ENCODE measurements at regions not wholly inside any gene's neighbourhood (a gene's known extent, or its start where the extent isn't known, plus 50 kb on each side); places are given as distances from the start of the nearest gene placed in this dataset.

- no peak overlapping the region for H3K4me2 ChIP-seq (ENCODE audit: low read depth, low read length, poor library complexity, severe bottlenecking)
Observed at GRCh38 chr20:63138855-63139341, 77.0 kb downstream of the YTHDF1 start.

GRCh38 chr20:63137851-63138415, 78.0 kb downstream of the YTHDF1 start:
- H3K9me2 ChIP-seq (replicated peaks; ENCODE audit: insufficient read depth, low read length) = no peaks in the 10 kb centered on the region
- H3K27me3 ChIP-seq (ENCODE audit: low read length) = no peaks in the 10 kb centered on the region
- TF ChIP-seq CTCF (IDR thresholded peaks at IDR 0.05; ENCODE audit: insufficient read depth, low read length, poor library complexity, severe bottlenecking) (no peak), EZH2phosphoT487 (conservative IDR thresholded peaks at IDR 0.05; ENCODE audit: low read length) (no peak)
- no peaks in the 10 kb centered on the region for H3K9me3 ChIP-seq (ENCODE audit: insufficient read depth, low read length)
- H3K4me2 ChIP-seq (ENCODE audit: low read depth, low read length, poor library complexity, severe bottlenecking) = no peak overlapping the region
- no peaks in the 10 kb centered on the region for H3F3A ChIP-seq (ENCODE audit: insufficient read depth)
- no peak overlapping the region for H2AFZ ChIP-seq (ENCODE audit: low read depth, low read length, severe bottlenecking)
- H3K4me3 ChIP-seq (ENCODE audit: insufficient read depth, low read length, poor library complexity, severe bottlenecking) = no peak overlapping the region
- no peaks in the 10 kb centered on the region for H3K36me3 ChIP-seq (ENCODE audit: low read length)
- no peak overlapping the region for H3K27ac ChIP-seq (ENCODE audit: low read depth, low read length)
- no peaks in the 10 kb centered on the region for H3K79me2 ChIP-seq (ENCODE audit: insufficient read depth, low read length)
- no peaks in the 10 kb centered on the region for H4K20me1 ChIP-seq (ENCODE audit: low read depth, low read length)
- H3K9ac ChIP-seq (ENCODE audit: low read length) = no peak overlapping the region

More at GRCh38 chr20:63138855-63139341, 77.0 kb downstream of the YTHDF1 start:
- no peaks in the 10 kb centered on the region for H3K9me2 ChIP-seq (replicated peaks; ENCODE audit: insufficient read depth, low read length)
- H2AFZ ChIP-seq (ENCODE audit: low read depth, low read length, severe bottlenecking) = no peak overlapping the region
- H4K20me1 ChIP-seq (ENCODE audit: low read depth, low read length) = no peaks in the 10 kb centered on the region
- no peaks in the 10 kb centered on the region for H3K36me3 ChIP-seq (ENCODE audit: low read length)
- H3K27me3 ChIP-seq (ENCODE audit: low read length) = no peaks in the 10 kb centered on the region
- H3K27ac ChIP-seq (ENCODE audit: low read depth, low read length) = no peak overlapping the region
- no peaks in the 10 kb centered on the region for H3F3A ChIP-seq (ENCODE audit: insufficient read depth)
- H3K9ac ChIP-seq (ENCODE audit: low read length) = no peak overlapping the region
- TF ChIP-seq CTCF (IDR thresholded peaks at IDR 0.05; ENCODE audit: insufficient read depth, low read length, poor library complexity, severe bottlenecking) (no peak), EZH2phosphoT487 (conservative IDR thresholded peaks at IDR 0.05; ENCODE audit: low read length) (no peak)
- no peak overlapping the region for H3K4me3 ChIP-seq (ENCODE audit: insufficient read depth, low read length, poor library complexity, severe bottlenecking)
- no peaks in the 10 kb centered on the region for H3K9me3 ChIP-seq (ENCODE audit: insufficient read depth, low read length)
- no peaks in the 10 kb centered on the region for H3K79me2 ChIP-seq (ENCODE audit: insufficient read depth, low read length)

- Histone ChIP-seq H2AFZ (ENCODE audit: low read depth, low read length, severe bottlenecking) (no peak overlapping the region), H3K36me3 (ENCODE audit: low read length) (no peaks in the 10 kb centered on the region), H3K27ac (ENCODE audit: low read depth, low read length) (no peak overlapping the region), H3F3A (ENCODE audit: insufficient read depth) (no peaks in the 10 kb centered on the region), H3K4me2 (ENCODE audit: low read depth, low read length, poor library complexity, severe bottlenecking) (no peak overlapping the region), H3K9me2 (replicated peaks; ENCODE audit: insufficient read depth, low read length) (no peaks in the 10 kb centered on the region), H4K20me1 (ENCODE audit: low read depth, low read length) (no peaks in the 10 kb centered on the region), H3K79me2 (ENCODE audit: insufficient read depth, low read length) (no peaks in the 10 kb centered on the region), H3K27me3 (ENCODE audit: low read length) (no peaks in the 10 kb centered on the region), H3K4me3 (ENCODE audit: insufficient read depth, low read length, poor library complexity, severe bottlenecking) (no peak overlapping the region), H3K9ac (ENCODE audit: low read length) (no peak overlapping the region), H3K9me3 (ENCODE audit: insufficient read depth, low read length) (no peaks in the 10 kb centered on the region)
- TF ChIP-seq CTCF (IDR thresholded peaks at IDR 0.05; ENCODE audit: insufficient read depth, low read length, poor library complexity, severe bottlenecking) (no peak), EZH2phosphoT487 (conservative IDR thresholded peaks at IDR 0.05; ENCODE audit: low read length) (no peak)
Observed at GRCh38 chr20:63136296-63136695, 79.6 kb downstream of the YTHDF1 start.
